HL-60 (cell line): ENCODE measurements at regions not wholly inside any gene's neighbourhood (a gene's known extent, or its start where the extent isn't known, plus 50 kb on each side); places are given as distances from the start of the nearest gene placed in this dataset.

Experiments
- CTCF ChIP-seq: IDR thresholded peaks from one replicate; pipeline ENCODE4 v1.5.1; 2011; ENCODE audit warnings: low read length, control low read depth, inconsistent platforms; ENCODE audit not compliant: insufficient read depth
- POLR2AphosphoS5 ChIP-seq: IDR thresholded peaks from 2 replicates; pipeline ENCODE4 v1.6.1; 2012; ENCODE audit warnings: low read depth
- REST ChIP-seq: IDR thresholded peaks from 2 replicates; pipeline ENCODE4 v1.6.1; 2012; ENCODE audit warnings: low read depth; ENCODE audit not compliant: insufficient replicate concordance

GRCh38 chr12:77722536-77722935 lies 108.2 kb upstream of the NAV3 start:
- TF ChIP-seq CTCF, result no peak
- TF ChIP-seq REST, result no peak
- no peak for TF ChIP-seq POLR2AphosphoS5
